ENCODE measurements at regions not wholly inside any gene's neighbourhood (a gene's known extent, or its start where the extent isn't known, plus 50 kb on each side); places are given as distances from the start of the nearest gene placed in this dataset.
A peak's percentile ranks its signal among the peaks of the same experiment; 100 is the strongest.

DNA sequence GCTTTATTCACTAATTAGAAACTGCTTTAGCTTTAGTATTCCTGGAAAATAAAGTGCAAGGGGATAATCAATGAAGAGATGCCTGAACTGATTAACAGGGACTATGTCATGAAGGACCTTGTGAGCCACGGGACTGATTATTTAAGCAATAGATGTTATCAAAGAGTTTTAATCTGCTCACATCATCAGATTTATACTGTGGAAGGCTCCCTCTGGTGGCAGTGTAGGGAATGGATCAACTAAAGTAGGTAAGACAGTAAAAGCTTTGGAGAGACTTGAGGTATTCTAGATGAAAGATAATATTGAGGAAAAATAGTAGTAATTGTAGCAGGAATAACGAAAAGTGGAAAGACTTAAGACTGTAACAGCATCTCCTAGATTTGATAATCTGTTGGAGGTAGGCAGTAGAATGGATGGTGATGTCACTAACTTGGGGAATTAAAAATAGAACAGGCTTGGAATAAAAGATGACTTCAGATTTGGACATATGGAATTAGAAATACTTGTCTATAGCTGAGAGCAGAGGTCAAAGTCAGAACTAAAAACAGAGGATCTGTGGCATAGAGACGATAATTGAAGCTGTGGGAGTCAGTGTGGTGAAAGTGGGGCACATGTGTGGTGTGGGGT lies 80.3 kb upstream of the HTR1E start:
- no peak overlapping the region for H3K27ac ChIP-seq (ENCODE audit: low read length)
- no peak for ATAC-seq
- H3K4me2 ChIP-seq (ENCODE audit: low read length): no peak overlapping the region
- intact Hi-C loops (cut with micrococcal nuclease): loop anchor here (2.0 kb wide), 1 partner anchor 934 kb away; no protein-coding TSS in a partner anchor
- DNase-seq: peak; percentile 58
- POLR2A ChIA-PET (ENCODE audit: unreplicated experiment): no interaction called here
- no peaks in the 10 kb centered on the region for H3K79me2 ChIP-seq (ENCODE audit: low read length)
- no peak overlapping the region for H2AFZ ChIP-seq (ENCODE audit: low read length)
- H3F3A ChIP-seq (ENCODE audit: low read length, unreplicated experiment): no peaks in the 10 kb centered on the region
- H3K27me3 ChIP-seq (ENCODE audit: low read length): no peaks in the 10 kb centered on the region
- no peaks in the 10 kb centered on the region for H3K9me2 ChIP-seq (replicated peaks; ENCODE audit: low read length)
- H4K20me1 ChIP-seq (ENCODE audit: low read length): no peaks in the 10 kb centered on the region
- no peak for TF ChIP-seq EZH2 (IDR thresholded peaks at IDR 0.05; ENCODE audit: low read length, unreplicated experiment)
- TF ChIP-seq, protein P1, sequence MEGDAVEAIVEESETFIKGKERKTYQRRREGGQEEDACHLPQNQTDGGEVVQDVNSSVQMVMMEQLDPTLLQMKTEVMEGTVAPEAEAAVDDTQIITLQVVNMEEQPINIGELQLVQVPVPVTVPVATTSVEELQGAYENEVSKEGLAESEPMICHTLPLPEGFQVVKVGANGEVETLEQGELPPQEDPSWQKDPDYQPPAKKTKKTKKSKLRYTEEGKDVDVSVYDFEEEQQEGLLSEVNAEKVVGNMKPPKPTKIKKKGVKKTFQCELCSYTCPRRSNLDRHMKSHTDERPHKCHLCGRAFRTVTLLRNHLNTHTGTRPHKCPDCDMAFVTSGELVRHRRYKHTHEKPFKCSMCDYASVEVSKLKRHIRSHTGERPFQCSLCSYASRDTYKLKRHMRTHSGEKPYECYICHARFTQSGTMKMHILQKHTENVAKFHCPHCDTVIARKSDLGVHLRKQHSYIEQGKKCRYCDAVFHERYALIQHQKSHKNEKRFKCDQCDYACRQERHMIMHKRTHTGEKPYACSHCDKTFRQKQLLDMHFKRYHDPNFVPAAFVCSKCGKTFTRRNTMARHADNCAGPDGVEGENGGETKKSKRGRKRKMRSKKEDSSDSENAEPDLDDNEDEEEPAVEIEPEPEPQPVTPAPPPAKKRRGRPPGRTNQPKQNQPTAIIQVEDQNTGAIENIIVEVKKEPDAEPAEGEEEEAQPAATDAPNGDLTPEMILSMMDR (conservative IDR thresholded peaks at IDR 0.05; ENCODE audit: low read depth, low read length): peak; percentile 73
- no peak for TF ChIP-seq EZH2phosphoT487 (IDR thresholded peaks at IDR 0.05; ENCODE audit: borderline replicate concordance, low read length)
- BruUV-seq (replicated peaks): no TSS peak
- no peaks in the 10 kb centered on the region for H3K9me3 ChIP-seq (ENCODE audit: low read length)
- H3K36me3 ChIP-seq (ENCODE audit: low read depth, low read length): no peaks in the 10 kb centered on the region
- no peak overlapping the region for H3K9ac ChIP-seq (ENCODE audit: low read length)
- CTCF ChIA-PET: no interaction called here
- H3K4me1 ChIP-seq (ENCODE audit: insufficient read depth, low read length): no peaks in the 10 kb centered on the region
- no peak overlapping the region for H3K4me3 ChIP-seq (ENCODE audit: low read length)

DNA sequence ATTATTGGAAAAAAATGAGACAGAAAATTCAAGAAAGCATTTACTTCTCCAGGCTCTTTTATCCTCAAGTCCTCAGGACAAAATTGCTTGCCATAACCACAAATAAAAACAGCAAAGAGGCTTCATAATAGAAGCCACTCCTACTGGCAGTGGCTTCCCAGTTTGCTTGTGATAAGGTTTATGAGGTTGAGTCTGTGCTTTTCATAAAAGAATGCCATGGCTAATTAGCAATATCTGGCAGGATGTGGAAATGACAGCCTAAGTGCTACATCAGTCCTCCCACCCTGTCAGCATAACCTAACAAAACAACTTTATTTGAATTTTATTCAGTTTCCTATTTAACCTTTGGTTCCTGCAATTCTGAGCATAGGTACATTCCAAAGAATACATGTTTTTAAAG lies 80.9 kb upstream of the HTR1E start:
- no peaks in the 10 kb centered on the region for H3K9me2 ChIP-seq (replicated peaks; ENCODE audit: low read length)
- H3K27me3 ChIP-seq (ENCODE audit: low read length): no peaks in the 10 kb centered on the region
- DNase-seq (no peak), ATAC-seq (no peak)
- intact Hi-C loops (cut with micrococcal nuclease): loop anchor here (2.0 kb wide), 1 partner anchor 934 kb away; no protein-coding TSS in a partner anchor
- H3K9me3 ChIP-seq (ENCODE audit: low read length): no peaks in the 10 kb centered on the region
- H3K27ac ChIP-seq (ENCODE audit: low read length): no peak overlapping the region
- no peaks in the 10 kb centered on the region for H3K36me3 ChIP-seq (ENCODE audit: low read depth, low read length)
- H3K4me1 ChIP-seq (ENCODE audit: insufficient read depth, low read length): no peaks in the 10 kb centered on the region
- no peak overlapping the region for H3K4me2 ChIP-seq (ENCODE audit: low read length)
- H3K4me3 ChIP-seq (ENCODE audit: low read length): no peak overlapping the region
- no peak for TF ChIP-seq EZH2 (IDR thresholded peaks at IDR 0.05; ENCODE audit: low read length, unreplicated experiment)
- TF ChIP-seq, protein P1 (conservative IDR thresholded peaks at IDR 0.05; ENCODE audit: low read depth, low read length): no peak
- TF ChIP-seq EZH2phosphoT487 (IDR thresholded peaks at IDR 0.05; ENCODE audit: borderline replicate concordance, low read length): no peak
- H3F3A ChIP-seq (ENCODE audit: low read length, unreplicated experiment): no peaks in the 10 kb centered on the region
- BruUV-seq (replicated peaks): no TSS peak
- ChIA-PET CTCF (no interaction called here), POLR2A (ENCODE audit: unreplicated experiment) (no interaction called here)
- no peak overlapping the region for H2AFZ ChIP-seq (ENCODE audit: low read length)
- H4K20me1 ChIP-seq (ENCODE audit: low read length): no peaks in the 10 kb centered on the region
- H3K9ac ChIP-seq (ENCODE audit: low read length): no peak overlapping the region
- H3K79me2 ChIP-seq (ENCODE audit: low read length): no peaks in the 10 kb centered on the region

DNA sequence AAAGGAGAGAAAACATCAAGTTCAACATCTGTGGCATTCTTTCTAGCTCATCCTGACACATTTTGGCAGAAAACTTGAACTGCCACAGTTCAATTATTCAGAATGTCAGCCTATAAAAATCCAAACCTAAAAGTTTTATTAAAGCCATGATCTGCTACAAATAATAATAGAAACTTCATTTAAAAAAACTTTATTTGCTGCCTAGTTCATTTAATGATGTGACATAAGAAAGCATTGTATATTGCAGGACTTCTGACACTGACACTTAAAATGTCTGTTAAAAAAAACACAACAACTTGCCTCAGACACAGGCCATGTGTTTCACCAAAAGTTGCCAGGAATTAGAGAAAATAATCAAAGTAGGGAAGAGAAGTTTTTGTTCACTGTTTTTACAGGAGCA lies 88.3 kb upstream of the HTR1E start:
- H3K27me3 ChIP-seq (ENCODE audit: low read length): no peaks in the 10 kb centered on the region
- no peak overlapping the region for H2AFZ ChIP-seq (ENCODE audit: low read length)
- POLR2A ChIA-PET (ENCODE audit: unreplicated experiment): no interaction called here
- H3K79me2 ChIP-seq (ENCODE audit: low read length): no peaks in the 10 kb centered on the region
- no peak overlapping the region for H3K27ac ChIP-seq (ENCODE audit: low read length)
- H3K4me1 ChIP-seq (ENCODE audit: insufficient read depth, low read length): no peaks in the 10 kb centered on the region
- H3K4me3 ChIP-seq (ENCODE audit: low read length): no peak overlapping the region
- no peaks in the 10 kb centered on the region for H4K20me1 ChIP-seq (ENCODE audit: low read length)
- no peak overlapping the region for H3K9ac ChIP-seq (ENCODE audit: low read length)
- H3K4me2 ChIP-seq (ENCODE audit: low read length): no peak overlapping the region
- H3K9me3 ChIP-seq (ENCODE audit: low read length): no peaks in the 10 kb centered on the region
- no peaks in the 10 kb centered on the region for H3K9me2 ChIP-seq (replicated peaks; ENCODE audit: low read length)
- no peaks in the 10 kb centered on the region for H3K36me3 ChIP-seq (ENCODE audit: low read depth, low read length)
- no peaks in the 10 kb centered on the region for H3F3A ChIP-seq (ENCODE audit: low read length, unreplicated experiment)
- DNase-seq (no peak), ATAC-seq (no peak)
- intact Hi-C loops (cut with micrococcal nuclease): no loop called here
- BruUV-seq (replicated peaks): no TSS peak
- TF ChIP-seq, protein P1 (conservative IDR thresholded peaks at IDR 0.05; ENCODE audit: low read depth, low read length): no peak
- TF ChIP-seq EZH2 (IDR thresholded peaks at IDR 0.05; ENCODE audit: low read length, unreplicated experiment): no peak
- no peak for TF ChIP-seq EZH2phosphoT487 (IDR thresholded peaks at IDR 0.05; ENCODE audit: borderline replicate concordance, low read length)
- CTCF ChIA-PET: no interaction called here

Measured in PC-3 (cell line).